ENCODE measurements at regions not wholly inside any gene's neighbourhood (a gene's known extent, or its start where the extent isn't known, plus 50 kb on each side); places are given as distances from the start of the nearest gene placed in this dataset.

- 85% methylated on average over 11 of the region's 11 CpGs for WGBS
- Histone ChIP-seq H3K27me3 (no peaks in the 10 kb centered on the region), H3K4me3 (no peak overlapping the region), H3K36me3 (no peaks in the 10 kb centered on the region), H3K27ac (no peak overlapping the region), H3K9me3 (no peaks in the 10 kb centered on the region), H3K4me1 (no peaks in the 10 kb centered on the region)
- DNase-seq (ENCODE audit: low spot score in 2 of 2): no peak
- TF ChIP-seq POLR2A (IDR thresholded peaks at IDR 0.05) (no peak), POLR2AphosphoS5 (IDR thresholded peaks at IDR 0.05) (no peak), EP300 (IDR thresholded peaks at IDR 0.05) (no peak)
- TF ChIP-seq, protein P1, sequence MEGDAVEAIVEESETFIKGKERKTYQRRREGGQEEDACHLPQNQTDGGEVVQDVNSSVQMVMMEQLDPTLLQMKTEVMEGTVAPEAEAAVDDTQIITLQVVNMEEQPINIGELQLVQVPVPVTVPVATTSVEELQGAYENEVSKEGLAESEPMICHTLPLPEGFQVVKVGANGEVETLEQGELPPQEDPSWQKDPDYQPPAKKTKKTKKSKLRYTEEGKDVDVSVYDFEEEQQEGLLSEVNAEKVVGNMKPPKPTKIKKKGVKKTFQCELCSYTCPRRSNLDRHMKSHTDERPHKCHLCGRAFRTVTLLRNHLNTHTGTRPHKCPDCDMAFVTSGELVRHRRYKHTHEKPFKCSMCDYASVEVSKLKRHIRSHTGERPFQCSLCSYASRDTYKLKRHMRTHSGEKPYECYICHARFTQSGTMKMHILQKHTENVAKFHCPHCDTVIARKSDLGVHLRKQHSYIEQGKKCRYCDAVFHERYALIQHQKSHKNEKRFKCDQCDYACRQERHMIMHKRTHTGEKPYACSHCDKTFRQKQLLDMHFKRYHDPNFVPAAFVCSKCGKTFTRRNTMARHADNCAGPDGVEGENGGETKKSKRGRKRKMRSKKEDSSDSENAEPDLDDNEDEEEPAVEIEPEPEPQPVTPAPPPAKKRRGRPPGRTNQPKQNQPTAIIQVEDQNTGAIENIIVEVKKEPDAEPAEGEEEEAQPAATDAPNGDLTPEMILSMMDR (IDR thresholded peaks at IDR 0.05): no peak
Measured at GRCh38 chr1:82215056-82215852, 414.5 kb downstream of the ADGRL2 start.

DNA sequence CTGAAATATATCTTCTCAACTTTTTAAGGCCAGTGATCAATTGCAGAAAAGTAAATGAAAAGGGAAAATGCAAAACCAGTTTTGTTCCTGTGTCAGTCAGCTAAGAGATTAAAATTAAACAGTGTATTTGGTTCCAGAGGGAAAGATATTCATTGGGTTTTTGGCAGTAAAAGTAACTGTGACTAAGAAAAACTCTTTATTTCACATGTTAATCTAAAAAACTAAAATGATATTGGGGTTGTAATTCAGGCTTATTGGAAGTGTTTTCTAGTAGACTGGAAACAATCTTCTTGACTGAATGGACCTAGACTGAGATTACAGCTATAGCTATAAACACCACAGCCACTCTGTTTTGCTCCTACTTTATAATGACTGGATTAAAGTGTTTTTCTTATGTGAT, 413.9 kb downstream of the ADGRL2 start:
- Histone ChIP-seq H3K4me3 (no peak overlapping the region), H3K27ac (no peak overlapping the region), H3K36me3 (no peaks in the 10 kb centered on the region), H3K4me1 (no peaks in the 10 kb centered on the region), H3K9me3 (no peaks in the 10 kb centered on the region), H3K27me3 (no peaks in the 10 kb centered on the region)
- TF ChIP-seq, protein P1 (IDR thresholded peaks at IDR 0.05): no peak
- TF ChIP-seq POLR2AphosphoS5 (IDR thresholded peaks at IDR 0.05): no peak
- no peak for TF ChIP-seq POLR2A (IDR thresholded peaks at IDR 0.05)
- DNase-seq (ENCODE audit: low spot score in 2 of 2): no peak

DNA sequence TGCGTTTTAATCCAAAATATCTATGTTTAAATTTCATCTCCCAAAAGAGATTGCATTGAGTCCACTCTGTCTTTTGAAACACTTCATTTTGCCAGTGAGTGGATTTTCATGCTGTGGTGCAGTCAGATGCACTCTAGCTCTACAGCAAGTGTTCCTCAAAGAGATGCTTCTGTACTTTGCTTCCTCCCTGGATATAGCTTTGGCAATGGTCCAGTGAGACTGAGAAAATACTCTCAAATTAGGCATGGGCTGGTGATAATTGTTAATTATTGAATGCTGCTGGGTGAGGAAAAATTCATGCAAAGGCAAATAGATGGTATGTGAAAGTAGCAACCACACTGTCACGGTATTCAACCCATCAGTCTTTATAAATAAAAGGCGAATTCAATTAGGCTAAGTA, 396.9 kb downstream of the ADGRL2 start:
- no peaks in the 10 kb centered on the region for H3K36me3 ChIP-seq
- no peak for DNase-seq (ENCODE audit: low spot score in 2 of 2)
- H3K4me3 ChIP-seq: no peak overlapping the region
- 86% methylated on average over 3 of the region's 3 CpGs for WGBS
- H3K9me3 ChIP-seq: no peaks in the 10 kb centered on the region
- H3K27ac ChIP-seq: no peak overlapping the region
- no peaks in the 10 kb centered on the region for H3K4me1 ChIP-seq
- TF ChIP-seq EP300 (IDR thresholded peaks at IDR 0.05) (no peak), POLR2A (IDR thresholded peaks at IDR 0.05) (no peak), POLR2AphosphoS5 (IDR thresholded peaks at IDR 0.05) (no peak)
- TF ChIP-seq, protein P1 (IDR thresholded peaks at IDR 0.05): no peak
- no peaks in the 10 kb centered on the region for H3K27me3 ChIP-seq

GRCh38 chr1:82195245-82195644, 394.5 kb downstream of the ADGRL2 start:
- WGBS: 94% methylated on average over 3 of the region's 3 CpGs
- no peak for DNase-seq (ENCODE audit: low spot score in 2 of 2)
- Histone ChIP-seq H3K36me3 (no peaks in the 10 kb centered on the region), H3K4me1 (no peaks in the 10 kb centered on the region), H3K27me3 (no peaks in the 10 kb centered on the region), H3K4me3 (no peak overlapping the region), H3K9me3 (no peaks in the 10 kb centered on the region), H3K27ac (no peak overlapping the region)
- no peak for TF ChIP-seq EP300 (IDR thresholded peaks at IDR 0.05)
- TF ChIP-seq POLR2A (IDR thresholded peaks at IDR 0.05): no peak
- TF ChIP-seq POLR2AphosphoS5 (IDR thresholded peaks at IDR 0.05): no peak
- TF ChIP-seq, protein P1 (IDR thresholded peaks at IDR 0.05): no peak

- TF ChIP-seq EP300 (IDR thresholded peaks at IDR 0.05): no peak
- no peak for TF ChIP-seq POLR2AphosphoS5 (IDR thresholded peaks at IDR 0.05)
- TF ChIP-seq POLR2A (IDR thresholded peaks at IDR 0.05): no peak
- TF ChIP-seq, protein P1 (IDR thresholded peaks at IDR 0.05): no peak
- Histone ChIP-seq H3K27ac (no peak overlapping the region), H3K36me3 (no peaks in the 10 kb centered on the region), H3K27me3 (no peaks in the 10 kb centered on the region), H3K4me1 (no peaks in the 10 kb centered on the region), H3K9me3 (no peaks in the 10 kb centered on the region), H3K4me3 (no peak overlapping the region)
- 30% methylated on average over 3 of the region's 3 CpGs for WGBS
- no peak for DNase-seq (ENCODE audit: low spot score in 2 of 2)
Measured at GRCh38 chr1:82185084-82185483, 384.4 kb downstream of the ADGRL2 start.

All from suprapubic skin (tissue), 4 donors.